SHP77 (cell line): ENCODE measurements at regions not wholly inside any gene's neighbourhood (a gene's known extent, or its start where the extent isn't known, plus 50 kb on each side); places are given as distances from the start of the nearest gene placed in this dataset.

ENCODE experiments used
- DNase-seq, 2 experiments: peaks; one replicate each; lab custom pipeline; 2025; lab: John Stamatoyannopoulos, UW

GRCh38 chr11:70026726-70027125 is 51.4 kb upstream of the ANO1 start:
- DNase-seq, result no peak

DNA sequence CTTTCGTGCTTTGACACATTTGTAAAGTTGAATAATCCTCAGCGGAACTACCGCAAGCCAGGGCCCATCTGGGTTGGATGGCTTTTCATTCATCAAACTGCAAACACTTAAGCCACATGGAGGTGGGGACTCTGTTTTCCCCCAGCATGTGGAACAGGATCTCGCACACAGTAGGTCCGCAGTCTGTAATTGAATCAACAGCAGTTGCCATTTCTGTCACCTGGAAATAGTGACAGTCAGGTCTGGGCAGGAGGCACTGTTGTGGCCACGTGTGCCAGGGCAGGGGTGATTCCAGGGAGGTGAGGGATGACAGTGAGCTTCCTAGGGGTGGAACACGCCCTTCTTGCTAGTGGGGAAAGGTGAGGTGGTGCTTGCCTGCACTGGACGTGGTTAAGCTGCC is 50.7 kb upstream of the ANO1 start:
- DNase-seq, result no peak

GRCh38 chr11:70028147-70028855 is 49.8 kb upstream of the ANO1 start:
- no peak for DNase-seq
